ENCODE measurements at regions not wholly inside any gene's neighbourhood (a gene's known extent, or its start where the extent isn't known, plus 50 kb on each side); places are given as distances from the start of the nearest gene placed in this dataset.
"Not testable (repeated sequence)": the region's sequence is repeated elsewhere in the genome, so short reads cannot be mapped to it uniquely, and the experiment has no call there.

GRCh38 chr6:156587071-156587470 lies 190.1 kb upstream of the ARID1B start:
- no peak for DNase-seq (ENCODE audit: low spot score in 2 of 2, unreplicated experiment in 2 of 2)
- H3K27ac Mint-ChIP-seq = no peak overlapping the region
- peaks cover 11% of the 10 kb centered on the region for H3K4me1 Mint-ChIP-seq
- H3K9me3 Mint-ChIP-seq = peaks cover 3% of the 10 kb centered on the region
- H3K4me3 Mint-ChIP-seq = no peak overlapping the region
- H3K27me3 Mint-ChIP-seq (ENCODE audit: low read depth) = peaks cover 28% of the 10 kb centered on the region
- TF ChIP-seq CTCF (IDR thresholded peaks at IDR 0.05; ENCODE audit: unreplicated experiment) = no peak
- H3K36me3 Mint-ChIP-seq = no peaks in the 10 kb centered on the region

DNA sequence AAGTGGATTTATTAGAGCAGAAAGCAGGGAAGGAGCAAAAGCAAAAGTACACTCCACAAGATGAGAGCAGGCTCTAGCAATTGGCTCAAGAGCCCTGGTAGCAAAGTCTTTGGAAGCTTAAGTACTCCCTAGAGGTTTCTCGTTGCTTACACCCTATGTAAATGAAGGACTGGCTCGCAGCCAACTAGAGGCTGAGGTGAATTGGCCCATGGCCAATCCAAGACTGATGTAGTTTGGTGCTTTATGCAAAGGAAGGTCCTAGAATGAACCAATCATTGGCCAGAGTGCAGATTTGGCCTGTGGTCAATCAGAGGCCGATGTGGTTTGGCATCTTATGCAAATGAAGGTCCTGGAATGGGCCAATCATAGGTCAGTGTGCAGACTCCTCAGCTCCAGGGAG lies 191.3 kb upstream of the ARID1B start:
- DNase-seq (ENCODE audit: low spot score in 2 of 2, unreplicated experiment in 2 of 2) = no peak

GRCh38 chr6:156584121-156584520 lies 193.1 kb upstream of the ARID1B start:
- H3K36me3 Mint-ChIP-seq; H3K27ac Mint-ChIP-seq; DNase-seq (ENCODE audit: low spot score in 2 of 2, unreplicated experiment in 2 of 2); H3K4me3 Mint-ChIP-seq: not testable (repeated sequence)
- H3K9me3 Mint-ChIP-seq = peaks cover 27% of the 10 kb centered on the region
- peaks cover 18% of the 10 kb centered on the region for H3K27me3 Mint-ChIP-seq (ENCODE audit: low read depth)
- peaks cover 11% of the 10 kb centered on the region for H3K4me1 Mint-ChIP-seq

More for the DNA sequence above, 191.3 kb upstream of the ARID1B start:
- H3K27ac Mint-ChIP-seq = no peak overlapping the region
- H3K36me3 Mint-ChIP-seq = no peaks in the 10 kb centered on the region
- peaks cover 11% of the 10 kb centered on the region for H3K4me1 Mint-ChIP-seq
- peaks cover 10% of the 10 kb centered on the region for H3K9me3 Mint-ChIP-seq
- H3K4me3 Mint-ChIP-seq = no peak overlapping the region
- no peak for TF ChIP-seq CTCF (IDR thresholded peaks at IDR 0.05; ENCODE audit: unreplicated experiment)
- H3K27me3 Mint-ChIP-seq (ENCODE audit: low read depth) = peaks cover 20% of the 10 kb centered on the region

- Mint-ChIP-seq H3K36me3 (no peaks in the 10 kb centered on the region), H3K4me3 (no peak overlapping the region), H3K9me3 (peaks cover 34% of the 10 kb centered on the region), H3K27ac (no peak overlapping the region), H3K4me1 (peaks cover 10% of the 10 kb centered on the region), H3K27me3 (ENCODE audit: low read depth) (peaks cover 18% of the 10 kb centered on the region)
- DNase-seq (ENCODE audit: low spot score in 2 of 2, unreplicated experiment in 2 of 2) = no peak
- no peak for TF ChIP-seq CTCF (IDR thresholded peaks at IDR 0.05; ENCODE audit: unreplicated experiment)
These were observed 194.1 kb upstream of the ARID1B start for GRCh38 chr6:156583083-156583482.

GRCh38 chr6:156582509-156582992 lies 194.6 kb upstream of the ARID1B start:
- Mint-ChIP-seq H3K9me3 (peaks cover 34% of the 10 kb centered on the region), H3K27ac (no peak overlapping the region), H3K36me3 (no peaks in the 10 kb centered on the region), H3K4me1 (peaks cover 5% of the 10 kb centered on the region), H3K4me3 (no peak overlapping the region), H3K27me3 (ENCODE audit: low read depth) (peaks cover 16% of the 10 kb centered on the region)
- DNase-seq (ENCODE audit: low spot score in 2 of 2, unreplicated experiment in 2 of 2) = no peak
- TF ChIP-seq CTCF (IDR thresholded peaks at IDR 0.05; ENCODE audit: unreplicated experiment) = no peak

GRCh38 chr6:156579564-156579963 lies 197.6 kb upstream of the ARID1B start:
- TF ChIP-seq CTCF (IDR thresholded peaks at IDR 0.05; ENCODE audit: unreplicated experiment) = no peak
- no peak for DNase-seq (ENCODE audit: low spot score in 2 of 2, unreplicated experiment in 2 of 2)
- Mint-ChIP-seq H3K27me3 (ENCODE audit: low read depth) (peaks cover 13% of the 10 kb centered on the region), H3K36me3 (no peaks in the 10 kb centered on the region), H3K4me3 (no peak overlapping the region), H3K9me3 (peaks cover 53% of the 10 kb centered on the region), H3K27ac (no peak overlapping the region), H3K4me1 (no peaks in the 10 kb centered on the region)

All from mesothelial cell of epicardium (in vitro differentiated cells).